Heart right ventricle (tissue), 16 donors: ENCODE measurements at regions not wholly inside any gene's neighbourhood (a gene's known extent, or its start where the extent isn't known, plus 50 kb on each side); places are given as distances from the start of the nearest gene placed in this dataset.

Source experiments
- ATAC-seq, 8 donors: fragments of 200-7000 bp; cut with Tn5 transposase; one replicate each; pipeline ENCODE4 v1.9.1; 2020; ENCODE audit warnings: mild to moderate bottlenecking in 8 of 8, moderate library complexity in 8 of 8, moderate number of reproducible peaks in 1 of 8
- DNase-seq, 2 donors: peaks; one replicate each; pipeline ENCODE4 v3.0.0-alpha.2; 2020
- H3K27ac ChIP-seq, 10 donors: fragments of 200-600 bp; sonication (generic) in 2 of 10; one replicate each; pipeline versions ENCODE4 v1.5.0 to v1.8.0; 2020 to 2022; ENCODE audit warnings: mild to moderate bottlenecking in 3 of 10
- H3K27me3 ChIP-seq, 7 donors: fragments of 200-600 bp; one replicate each; pipeline ENCODE4 v1.8.0; 2021 to 2022; ENCODE audit warnings: mild to moderate bottlenecking in 2 of 7
- H3K36me3 ChIP-seq, 9 donors: fragments of 200-600 bp; sonication (generic) in 1 of 9; one replicate each; pipeline versions ENCODE4 v1.5.0 to v1.8.0; 2020 to 2022; ENCODE audit warnings: mild to moderate bottlenecking in 2 of 9
- H3K4me1 ChIP-seq, 9 donors: fragments of 200-600 bp; sonication (generic) in 1 of 9; one replicate each; pipeline versions ENCODE4 v1.5.0 to v1.8.0; 2020 to 2022; ENCODE audit warnings: mild to moderate bottlenecking in 4 of 9
- H3K4me3 ChIP-seq, 10 donors: fragments of 200-600 bp; sonication (generic) in 2 of 10; one replicate each; pipeline versions ENCODE4 v1.5.0 to v1.8.0; 2020 to 2022; ENCODE audit warnings: mild to moderate bottlenecking in 7 of 10, moderate library complexity in 2 of 10
- H3K9me3 ChIP-seq, 11 donors: fragments of 200-600 bp in 10 of 11; sonication (generic) in 2 of 11; one replicate each; pipeline versions ENCODE4 v1.5.0 to v1.8.0; 2013 to 2022; ENCODE audit warnings: mild to moderate bottlenecking in 2 of 11, control low read depth in 1 of 11, moderate library complexity in 1 of 11
- CTCF ChIP-seq, 9 donors: fragments of 200-600 bp; sonication (generic) in 2 of 9; IDR thresholded peaks; one replicate each; pipeline versions ENCODE4 v1.5.0 to v1.8.0; 2021 to 2022; ENCODE audit warnings: antibody characterized with exemption in 9 of 9, mild to moderate bottlenecking in 5 of 9, moderate library complexity in 1 of 9
- WGBS, 2 donors: extraction: QIAGEN DNeasy Blood & Tissue Kit; methylation state at CpG; one replicate each; pipeline ENCODE4 v1.1.7; 2013; ENCODE audit warnings: inconsistent platforms in 1 of 2; 5-methylcytosine and 5-hydroxymethylcytosine counted together
- intact Hi-C, 10 donors: fragments of 100-400 bp; cut with DNase I; formaldehyde crosslinking; loops; one replicate each; pipeline versions ENCODE4 v1.11.1 to v1.14.2; 2022
- donor health status: Arrhythmogenic right ventricular cardiomyopathy.
- donor health status: ischemic (EF 13 %, LVEDD 7.1; RV severe dilation, severe dysfunction).
- donor health status: healthy with polysubstance abuse.
- donor health status: DM: no; HTN: yes; CAD: no.
- donor health status: DM: no; HTN: no; CAD: no.
- donor health status: ischemic (EF 25% LVEDD 6.9; RV normal size, moderate dysfunction).
- donor health status: ischemic (EF 25% LVEDD 5.7; RV mildly dilated, moderate dysfunction).
- donor health status: healthy.
- donor health status: DM: yes; HTN: yes; CAD: no.
- donor health status: Ischemic cardiomyopathy.
- donor health status: ischemic (EF 35%, LVEDD 5.7; RV mildly dilated, moderate dysfunction).
- donor health status: nonischemic (EF 11% LVEDD 7.7; RV severe dilation, severe dysfunction).
- donor health status: DM: yes; HTN: yes; CAD: no.
- donor health status: PGD.
- donor health status: ischemic (EF 29% LVEDD 5.4; RV normal size, mild dysfunction).
- donor health status: nonischemic (EF 23%, LVEDD 6.1; RV moderate dilation, normal function).

DNA sequence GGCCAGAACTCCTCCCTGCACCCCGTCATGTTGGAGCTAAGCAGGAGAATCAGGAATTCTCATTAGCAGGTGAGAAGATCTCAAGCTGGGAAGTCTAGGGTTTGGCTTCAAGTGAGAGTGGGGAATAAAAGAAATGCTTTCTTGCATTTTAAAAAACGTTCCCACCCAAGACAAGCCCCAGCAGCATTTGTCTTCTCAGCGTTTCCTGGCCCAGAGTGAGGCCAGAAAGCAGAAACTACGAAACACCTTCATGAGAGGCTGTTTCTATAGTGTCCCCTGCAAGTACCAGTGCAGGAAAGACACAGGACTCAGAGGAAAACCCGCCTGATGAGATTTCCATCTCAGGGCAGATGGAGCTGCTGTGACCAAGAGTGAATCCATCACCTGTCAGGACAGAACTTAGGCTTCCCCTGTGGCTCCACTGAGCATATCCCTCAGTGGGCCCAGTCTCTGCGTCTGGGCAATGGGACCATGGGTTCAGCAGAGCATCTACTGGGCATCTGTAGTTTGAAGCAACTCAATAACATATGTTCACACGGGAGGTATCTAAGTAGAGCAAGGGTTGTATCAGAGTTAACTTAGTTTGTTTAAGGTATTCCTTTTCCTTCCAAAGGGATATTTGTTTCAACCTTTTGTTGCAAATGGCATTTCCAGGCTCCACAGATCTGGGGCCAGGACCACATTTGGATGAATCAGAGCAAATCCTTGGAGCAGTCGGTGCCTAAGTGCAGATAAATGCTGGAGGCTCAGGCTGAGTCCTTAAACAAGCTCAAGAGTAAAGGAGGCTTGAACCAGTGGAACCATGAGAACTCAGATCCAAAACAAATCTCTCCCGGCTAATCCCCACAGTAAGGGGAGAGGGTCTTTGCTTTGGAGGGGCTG, 548.3 kb downstream of the MIAT start:
- Histone ChIP-seq H3K9me3 (peaks cover 0 to 4% (median 0%) of the 10 kb centered on the region in 11 donors), H3K27ac (no peak overlapping the region), H3K4me3 (no peak overlapping the region), H3K27me3 (peaks cover 0 to 82% (median 22%) of the 10 kb centered on the region in 7 donors), H3K4me1 (peaks cover 0 to 7% (median 0%) of the 10 kb centered on the region in 9 donors), H3K36me3 (no peaks in the 10 kb centered on the region)
- intact Hi-C loops = no loop called here
- DNase-seq (no peak), ATAC-seq (no peak)
- no peak for TF ChIP-seq CTCF (IDR thresholded peaks at IDR 0.05)
- 63 to 64% methylated on average over 9 of the region's 9 CpGs for WGBS, 2 donors

DNA sequence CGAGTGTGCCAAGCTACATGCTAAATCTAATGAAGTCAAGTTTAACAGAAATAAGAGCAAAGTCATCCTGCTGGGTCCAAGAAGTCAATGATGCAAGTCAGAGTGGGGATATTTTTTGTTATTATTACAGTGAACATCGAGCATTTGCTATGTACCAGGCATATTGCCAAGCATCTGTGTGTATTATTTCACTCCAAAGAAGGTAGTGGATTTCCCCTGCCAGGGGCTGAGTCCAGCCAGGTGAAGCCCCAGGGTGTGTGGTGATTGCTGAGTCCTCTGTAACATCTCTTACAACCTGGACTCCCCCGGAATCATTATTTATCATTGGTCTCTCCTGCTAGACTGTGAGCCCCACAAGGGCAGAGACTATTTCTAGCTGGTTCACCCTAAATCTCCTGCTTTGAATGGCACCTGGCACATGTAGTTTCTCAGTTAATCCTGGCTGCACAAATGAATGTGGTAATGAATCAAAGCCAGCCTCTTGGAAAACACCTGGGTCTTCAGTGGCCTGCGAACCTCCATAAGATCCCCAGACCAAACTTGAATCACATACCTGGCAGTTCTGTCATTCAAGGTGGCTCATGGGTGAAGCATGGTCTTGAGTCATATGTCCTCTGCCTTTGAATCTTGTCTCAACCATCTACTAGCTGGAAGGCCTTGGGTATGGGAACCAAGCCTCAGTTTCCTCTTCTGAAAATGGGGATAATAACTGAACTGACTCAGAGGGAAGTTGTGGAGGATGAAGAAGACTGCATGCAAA, 549.2 kb downstream of the MIAT start:
- ATAC-seq (no peak), DNase-seq (no peak)
- H3K36me3 ChIP-seq = no peaks in the 10 kb centered on the region
- 78 to 79% methylated on average over 4 of the region's 4 CpGs for WGBS, 2 donors
- no peak overlapping the region for H3K27ac ChIP-seq
- no peak overlapping the region for H3K4me3 ChIP-seq
- TF ChIP-seq CTCF (IDR thresholded peaks at IDR 0.05) = no peak
- H3K4me1 ChIP-seq = peaks cover 0 to 7% (median 0%) of the 10 kb centered on the region in 9 donors
- peaks cover 0 to 75% (median 27%) of the 10 kb centered on the region in 7 donors for H3K27me3 ChIP-seq
- intact Hi-C loops = no loop called here
- H3K9me3 ChIP-seq = peaks cover 0 to 5% (median 0%) of the 10 kb centered on the region in 11 donors

DNA sequence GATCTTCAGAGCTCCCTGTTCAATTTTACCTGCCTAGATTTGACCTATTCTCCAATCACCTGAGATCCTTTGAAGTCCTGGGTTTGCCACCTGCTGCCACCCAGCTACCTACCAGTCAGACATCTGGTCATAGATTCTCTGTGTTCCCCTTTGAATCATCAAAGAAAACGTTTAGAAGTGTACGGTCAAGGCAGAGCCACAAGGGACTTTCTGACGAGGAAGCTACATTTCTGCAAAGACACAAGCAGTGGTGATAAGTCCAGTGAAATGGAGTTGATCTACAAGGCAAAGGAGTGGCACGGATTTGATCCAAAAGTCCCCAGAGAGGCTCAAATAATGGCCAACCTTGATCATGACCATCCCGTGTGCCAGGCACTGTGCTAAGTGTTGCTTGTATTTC, 549.9 kb downstream of the MIAT start:
- TF ChIP-seq CTCF (IDR thresholded peaks at IDR 0.05) = no peak
- Histone ChIP-seq H3K27me3 (peaks cover 0 to 71% (median 29%) of the 10 kb centered on the region in 7 donors), H3K9me3 (peaks cover 0 to 12% (median 0%) of the 10 kb centered on the region in 11 donors), H3K4me1 (peaks cover 0 to 12% (median 6%) of the 10 kb centered on the region in 9 donors), H3K27ac (no peak overlapping the region), H3K36me3 (no peaks in the 10 kb centered on the region), H3K4me3 (no peak overlapping the region)
- intact Hi-C loops = no loop called here
- DNase-seq = no peak
- ATAC-seq = no peak
- WGBS, 2 donors = 67 to 69% methylated on average over 5 of the region's 5 CpGs

- Histone ChIP-seq H3K4me1 (peaks cover 0 to 16% (median 7%) of the 10 kb centered on the region in 9 donors), H3K4me3 (no peak overlapping the region), H3K9me3 (peaks cover 0 to 14% (median 0%) of the 10 kb centered on the region in 11 donors), H3K27ac (no peak overlapping the region), H3K36me3 (no peaks in the 10 kb centered on the region), H3K27me3 (peaks cover 0 to 66% (median 29%) of the 10 kb centered on the region in 7 donors)
- ATAC-seq (peak in 1 of 8 donors; percentile 7), DNase-seq (no peak)
- TF ChIP-seq CTCF (IDR thresholded peaks at IDR 0.05) = no peak
- 37 to 48% methylated on average over 4 of the region's 4 CpGs for WGBS, 2 donors
- intact Hi-C loops = no loop called here
Measured at GRCh38 chr22:27207907-27208306, 550.5 kb downstream of the MIAT start.
